ENCODE measurements at regions not wholly inside any gene's neighbourhood (a gene's known extent, or its start where the extent isn't known, plus 50 kb on each side); places are given as distances from the start of the nearest gene placed in this dataset.

GRCh38 chr1:25061261-25061995, 131.4 kb upstream of the RUNX3 start:
- H3K27ac ChIP-seq = no peak overlapping the region
- CTCF ChIA-PET = no interaction called here
- DNase-seq (ENCODE audit: low spot score) = no peak
- TF ChIP-seq CTCF (conservative IDR thresholded peaks at IDR 0.05; ENCODE audit: low read depth) = no peak
- POLR2A ChIA-PET (ENCODE audit: low non-redundant PET) = no interaction called here

GRCh38 chr1:25057188-25057587, 127.1 kb upstream of the RUNX3 start:
- H3K27ac ChIP-seq = no peak overlapping the region
- no peak for TF ChIP-seq CTCF (conservative IDR thresholded peaks at IDR 0.05; ENCODE audit: low read depth)
- CTCF ChIA-PET = no interaction called here
- POLR2A ChIA-PET (ENCODE audit: low non-redundant PET) = no interaction called here
- DNase-seq (ENCODE audit: low spot score) = no peak

GRCh38 chr1:25056536-25056935, 126.5 kb upstream of the RUNX3 start:
- ChIA-PET CTCF (no interaction called here), POLR2A (ENCODE audit: low non-redundant PET) (no interaction called here)
- no peak for DNase-seq (ENCODE audit: low spot score)
- TF ChIP-seq CTCF (conservative IDR thresholded peaks at IDR 0.05; ENCODE audit: low read depth) = no peak
- H3K27ac ChIP-seq = no peak overlapping the region

GRCh38 chr1:25055961-25056360, 125.9 kb upstream of the RUNX3 start:
- H3K27ac ChIP-seq = no peak overlapping the region
- DNase-seq (ENCODE audit: low spot score) = no peak
- ChIA-PET CTCF (no interaction called here), POLR2A (ENCODE audit: low non-redundant PET) (no interaction called here)
- no peak for TF ChIP-seq CTCF (conservative IDR thresholded peaks at IDR 0.05; ENCODE audit: low read depth)

GRCh38 chr1:25055324-25055780, 125.3 kb upstream of the RUNX3 start:
- POLR2A ChIA-PET (ENCODE audit: low non-redundant PET) = no interaction called here
- CTCF ChIA-PET = no interaction called here
- no peak for DNase-seq (ENCODE audit: low spot score)
- TF ChIP-seq CTCF (conservative IDR thresholded peaks at IDR 0.05; ENCODE audit: low read depth) = no peak
- H3K27ac ChIP-seq = no peak overlapping the region

GRCh38 chr1:25054526-25055323, 124.6 kb upstream of the RUNX3 start:
- TF ChIP-seq CTCF (conservative IDR thresholded peaks at IDR 0.05; ENCODE audit: low read depth) = no peak
- ChIA-PET CTCF (interaction anchor here (1.2 kb wide), 1 partner anchor 122 kb away, joined by 3 read pairs; no protein-coding TSS in a partner anchor), POLR2A (ENCODE audit: low non-redundant PET) (no interaction called here)
- H3K27ac ChIP-seq = no peak overlapping the region
- DNase-seq (ENCODE audit: low spot score) = no peak

Data from RWPE1 (cell line).